SKM-1 treated with dmso at 0.1 percent for 144 hours (cell line): ENCODE measurements at regions not wholly inside any gene's neighbourhood (a gene's known extent, or its start where the extent isn't known, plus 50 kb on each side); places are given as distances from the start of the nearest gene placed in this dataset.
"Not testable (repeated sequence)": the region's sequence is repeated elsewhere in the genome, so short reads cannot be mapped to it uniquely, and the experiment has no call there.

Source experiments
- DNase-seq: peaks from one replicate; lab custom pipeline; 2025; ENCODE audit not compliant: unreplicated experiment; lab: John Stamatoyannopoulos, UW

DNA sequence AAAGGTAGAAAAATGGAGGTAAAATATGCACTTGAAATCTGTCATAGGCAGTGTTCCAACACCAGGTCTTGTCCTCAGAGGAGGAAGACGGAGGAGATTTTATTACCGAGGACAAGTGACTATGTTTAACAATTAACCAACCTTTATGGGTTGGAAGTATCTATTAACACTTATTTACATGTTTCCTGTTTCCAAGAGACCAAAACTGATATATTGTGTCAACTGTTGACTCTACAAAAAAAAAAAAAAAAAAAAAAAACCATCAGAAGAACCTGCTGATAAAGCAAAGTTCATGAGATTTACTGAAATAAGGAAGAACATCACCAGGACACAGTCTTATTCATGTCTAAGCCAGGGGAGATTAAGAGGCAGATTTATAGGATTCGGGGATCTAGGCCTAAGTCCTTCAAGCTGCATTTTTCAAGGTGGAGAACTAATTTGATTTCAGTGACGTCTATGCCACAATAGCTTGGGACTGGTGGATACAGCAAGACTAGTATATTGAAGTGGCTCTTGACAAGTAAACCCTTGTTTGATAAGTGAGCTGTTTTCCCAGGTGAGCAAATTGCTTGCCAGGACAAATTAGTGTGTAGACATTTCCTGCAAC lies 126.6 kb upstream of the NAA20 start:
- DNase-seq, result no peak

DNA sequence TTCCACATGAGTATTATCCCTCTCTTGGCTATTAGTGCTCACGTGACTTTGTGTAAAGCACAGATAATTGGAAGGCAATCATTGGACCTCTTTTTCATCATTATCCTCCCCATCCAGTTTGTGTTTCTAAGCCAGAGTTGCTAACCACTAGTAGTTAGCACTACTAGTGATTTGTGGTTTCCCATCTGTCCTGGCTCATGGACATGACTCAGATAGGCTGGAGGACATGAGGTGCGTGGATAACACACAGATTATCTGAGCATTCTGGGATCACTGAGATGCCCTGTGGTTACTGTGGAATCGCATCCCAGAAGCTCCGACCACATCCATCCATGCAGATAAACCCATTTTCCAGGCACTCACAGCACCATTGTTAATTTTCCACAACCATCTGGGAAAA lies 123.8 kb upstream of the NAA20 start:
- DNase-seq, result no peak

DNA sequence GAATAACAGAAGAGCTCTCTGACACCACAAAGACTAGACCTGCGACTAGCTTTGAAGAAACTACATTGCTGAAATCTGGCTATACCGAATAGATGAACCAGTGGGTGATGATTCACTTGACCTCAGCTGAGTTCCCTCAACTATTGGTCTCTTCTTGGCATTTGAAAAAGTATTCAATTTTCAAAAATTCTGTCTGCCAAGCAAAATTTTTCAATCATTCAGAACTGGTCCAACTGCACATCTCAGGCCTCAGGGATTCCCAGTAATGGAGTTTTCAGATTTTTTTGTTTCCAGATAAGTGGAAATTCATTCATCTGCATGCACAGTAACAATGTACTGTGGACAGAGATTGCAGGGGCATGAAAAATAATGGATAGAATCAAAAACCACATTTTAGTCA lies 121.4 kb upstream of the NAA20 start:
- no peak for DNase-seq

DNA sequence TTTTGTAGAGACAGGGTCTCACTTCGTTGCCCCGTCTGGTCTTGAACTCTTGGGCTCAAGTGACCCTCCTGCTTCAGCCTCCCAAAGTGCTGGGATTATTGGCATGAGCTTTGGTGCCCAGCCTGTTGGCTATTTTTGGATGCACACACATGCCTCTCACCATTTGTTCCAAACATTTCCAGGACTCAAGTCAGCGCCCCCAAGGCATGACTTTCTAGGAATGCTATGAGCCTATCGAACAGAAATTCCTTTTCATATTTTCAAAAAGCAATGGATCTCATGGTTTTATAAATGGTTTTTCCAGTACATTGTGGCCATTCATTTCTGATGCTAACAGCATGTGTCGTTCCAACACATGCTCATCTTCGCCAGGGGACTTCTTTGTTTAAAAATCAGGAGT lies 119.3 kb upstream of the NAA20 start:
- DNase-seq, result no peak

DNA sequence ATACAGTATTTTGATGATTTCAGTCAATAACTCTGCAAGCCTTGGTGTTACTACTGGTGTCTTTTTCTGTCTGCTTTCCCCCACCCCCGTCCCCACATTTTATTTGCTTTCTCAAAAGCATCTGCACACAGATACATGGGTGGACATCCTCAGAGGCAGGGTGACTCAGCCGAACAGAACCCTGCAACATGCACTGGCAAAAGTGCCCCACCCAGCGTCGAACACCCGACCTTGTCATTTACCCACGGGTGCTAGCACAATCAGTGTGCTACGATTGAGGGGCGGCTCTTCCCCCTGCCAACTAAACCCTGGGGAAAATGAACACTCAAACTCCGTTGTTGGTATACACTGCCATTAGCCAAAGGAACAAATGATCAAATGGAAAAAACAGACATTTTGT lies 115.9 kb upstream of the NAA20 start:
- DNase-seq, result no peak

DNA sequence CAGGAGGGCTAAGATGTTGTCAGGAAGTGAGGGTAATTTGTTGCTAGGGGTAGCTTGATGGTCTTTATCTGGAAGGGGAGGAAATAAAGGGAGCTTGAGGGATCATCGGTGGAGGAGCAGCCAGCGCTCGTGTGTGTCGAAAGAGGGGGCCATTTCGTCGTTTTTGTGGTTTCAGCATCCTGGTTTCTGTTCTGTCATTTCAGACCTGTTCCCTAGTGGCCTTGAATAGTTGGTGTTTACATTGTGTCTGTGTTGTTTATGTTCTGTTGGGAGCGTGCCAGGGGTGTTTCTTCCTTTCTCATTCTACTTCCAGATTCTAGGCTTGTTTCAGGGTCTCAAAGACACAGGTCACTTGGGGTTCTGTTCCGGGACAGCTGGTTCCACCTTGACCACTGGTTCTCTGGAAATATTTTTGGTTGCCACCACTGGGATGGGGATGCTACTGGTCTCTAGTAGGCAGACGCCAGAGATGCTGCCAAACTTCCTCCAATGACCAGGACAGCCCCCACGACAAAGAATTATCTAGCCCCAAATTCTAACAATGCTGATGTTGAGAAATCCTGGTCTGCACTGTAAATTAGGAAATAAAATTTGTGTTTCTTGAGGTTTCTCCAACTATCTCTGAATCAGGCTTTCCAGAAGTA lies 113.9 kb upstream of the NAA20 start:
- peak; percentile 88 for DNase-seq

DNA sequence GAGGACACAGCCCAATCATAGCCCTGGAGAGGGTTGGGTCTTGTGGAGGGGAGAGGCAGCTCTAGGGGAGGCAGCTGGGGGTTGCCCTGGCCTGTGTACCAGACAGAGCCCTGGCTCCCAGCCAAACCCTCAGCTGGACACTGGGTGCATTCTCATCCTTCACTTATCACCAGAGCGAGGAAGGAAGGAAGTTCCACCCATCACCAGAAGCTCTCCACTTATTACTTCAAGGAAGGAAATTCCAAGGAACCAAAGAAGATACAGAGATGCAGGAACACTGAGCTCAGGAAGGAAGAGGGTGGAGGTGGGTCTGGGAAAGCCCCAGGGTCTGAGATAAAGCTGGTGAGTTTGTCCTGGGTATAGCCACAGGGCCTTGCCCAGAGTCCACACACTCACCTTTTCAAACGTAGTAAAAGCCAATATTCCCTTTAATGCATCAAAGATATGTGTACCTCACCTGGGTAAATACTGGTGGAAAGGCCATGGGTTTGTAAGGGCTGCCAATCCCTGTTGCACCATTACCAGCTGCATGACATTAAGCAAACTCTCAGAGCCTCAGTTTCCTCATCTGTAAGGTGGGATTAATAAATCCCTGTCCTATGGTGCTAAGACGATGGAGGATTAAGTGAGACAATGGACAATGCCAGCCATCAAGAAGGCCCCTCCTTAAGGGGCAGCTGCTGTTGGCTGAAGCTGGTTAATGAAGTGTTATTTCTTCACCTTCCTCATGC lies 109.7 kb upstream of the NAA20 start:
- DNase-seq, result no peak

DNA sequence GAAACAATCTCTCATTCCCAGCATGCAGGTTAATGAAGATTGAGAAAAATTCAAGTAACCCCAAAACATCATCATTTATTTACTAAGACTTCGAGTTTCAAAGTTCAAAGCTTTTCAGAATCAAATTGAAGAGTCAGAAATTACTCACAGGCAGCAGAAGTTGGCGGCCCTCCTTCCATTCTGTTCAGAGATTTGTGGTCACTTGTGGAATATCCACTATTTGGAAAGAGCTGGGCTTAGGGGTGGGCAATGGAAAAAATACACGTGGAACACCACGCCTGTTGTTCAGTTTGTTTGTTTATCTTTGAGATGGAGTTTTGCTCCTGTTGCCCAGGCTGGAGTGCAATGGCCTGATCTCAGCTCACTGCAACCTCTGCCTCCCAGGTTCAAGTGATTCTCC lies 108.6 kb upstream of the NAA20 start:
- DNase-seq, result no peak

DNA sequence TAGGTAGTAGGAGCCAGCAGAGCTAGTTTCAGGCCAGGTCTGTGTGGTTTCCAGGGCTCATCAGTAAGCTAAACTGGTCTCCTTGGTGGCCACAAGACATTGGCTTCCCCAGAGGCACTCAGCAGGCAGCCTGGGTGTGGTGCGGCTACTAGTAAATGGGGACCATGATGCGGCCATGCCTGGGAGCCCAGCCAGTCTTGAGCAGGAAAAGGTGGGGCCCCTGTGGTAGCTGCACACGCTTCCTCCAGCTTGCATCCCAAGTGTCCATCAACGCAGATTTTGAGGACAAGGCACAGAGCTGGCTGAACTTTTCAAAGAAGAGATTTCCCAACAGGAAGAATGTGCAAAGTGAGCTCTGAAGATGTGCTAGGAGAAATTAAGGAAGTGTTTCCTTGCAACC lies 107.4 kb upstream of the NAA20 start:
- DNase-seq, result peak; percentile 37

DNA sequence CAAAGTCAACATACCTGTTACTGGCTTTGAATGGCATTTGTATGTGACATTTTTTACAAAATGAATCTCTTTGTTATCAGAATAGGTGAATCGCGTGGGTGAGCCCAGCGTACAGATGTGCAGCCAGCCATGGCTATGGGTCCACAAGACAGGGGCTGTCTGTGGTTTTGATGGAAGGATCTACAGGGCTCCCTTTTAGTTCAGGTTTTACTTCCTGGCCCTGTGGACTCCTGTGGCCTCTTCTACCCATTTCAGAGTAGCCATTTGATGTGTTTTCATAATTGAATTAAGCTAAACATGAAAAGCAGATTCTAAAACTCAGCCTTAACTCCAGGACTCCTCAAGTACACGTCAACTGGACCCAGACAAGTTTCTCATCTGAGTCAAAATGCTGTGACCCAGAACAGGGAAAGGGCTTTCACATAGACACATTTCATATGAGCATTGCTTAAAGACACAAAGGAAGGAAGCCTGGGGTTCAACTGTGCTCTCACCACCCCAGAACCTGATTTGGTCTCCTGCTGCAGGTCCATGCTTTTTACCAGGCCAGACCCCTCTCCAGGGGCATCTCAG lies 105.3 kb upstream of the NAA20 start:
- no peak for DNase-seq

DNA sequence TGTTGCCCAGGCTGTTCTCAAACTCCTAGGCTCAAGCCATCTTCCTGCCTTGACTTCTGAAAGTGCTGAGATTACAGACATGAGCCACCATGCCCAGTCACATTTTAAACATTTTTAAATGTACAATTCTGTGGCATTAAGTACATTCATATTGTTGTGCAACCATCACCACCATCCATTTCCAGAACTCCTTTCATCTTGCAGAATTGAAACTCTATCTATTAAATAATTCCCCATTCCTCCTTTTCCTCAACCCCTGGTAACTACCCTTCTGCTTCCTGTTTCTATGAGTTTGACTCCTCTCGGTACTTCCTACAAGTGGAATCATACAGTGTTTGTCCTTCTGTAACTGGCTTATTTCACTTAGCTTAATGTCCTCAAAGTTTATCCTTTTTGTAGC lies 103.8 kb upstream of the NAA20 start:
- DNase-seq, result no peak

DNA sequence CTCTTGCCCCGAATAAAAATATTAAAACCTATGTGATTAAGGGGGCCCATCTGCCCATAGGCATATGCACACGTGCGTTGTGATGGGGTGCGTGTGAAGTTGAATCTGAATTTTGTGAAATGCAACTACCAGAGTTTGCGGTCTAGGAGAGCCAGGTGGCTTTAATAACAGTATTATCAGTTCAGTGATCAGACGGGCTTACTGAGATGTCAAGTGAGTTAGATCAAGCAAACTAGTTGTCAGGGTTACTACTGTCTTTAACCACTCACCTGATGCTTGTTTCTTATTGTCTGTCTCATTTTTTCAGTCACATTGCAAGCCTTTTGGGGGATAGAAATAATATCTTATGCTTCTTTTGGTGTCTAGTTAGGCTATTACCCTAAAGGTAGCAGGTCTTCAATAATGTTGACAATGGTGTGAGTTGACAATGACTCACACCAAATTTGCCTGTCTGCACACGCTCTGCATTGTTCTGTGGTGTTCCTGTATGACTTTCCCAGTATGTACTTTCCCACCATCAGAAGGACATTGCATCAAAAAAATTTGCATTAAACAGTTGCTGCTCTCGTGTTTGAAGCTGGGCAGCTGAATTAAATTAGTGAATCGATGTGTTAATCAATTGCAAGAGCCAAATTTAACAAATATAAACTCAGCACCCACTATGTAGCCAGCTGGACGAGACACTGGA lies 103.1 kb upstream of the NAA20 start:
- DNase-seq, result no peak

DNA sequence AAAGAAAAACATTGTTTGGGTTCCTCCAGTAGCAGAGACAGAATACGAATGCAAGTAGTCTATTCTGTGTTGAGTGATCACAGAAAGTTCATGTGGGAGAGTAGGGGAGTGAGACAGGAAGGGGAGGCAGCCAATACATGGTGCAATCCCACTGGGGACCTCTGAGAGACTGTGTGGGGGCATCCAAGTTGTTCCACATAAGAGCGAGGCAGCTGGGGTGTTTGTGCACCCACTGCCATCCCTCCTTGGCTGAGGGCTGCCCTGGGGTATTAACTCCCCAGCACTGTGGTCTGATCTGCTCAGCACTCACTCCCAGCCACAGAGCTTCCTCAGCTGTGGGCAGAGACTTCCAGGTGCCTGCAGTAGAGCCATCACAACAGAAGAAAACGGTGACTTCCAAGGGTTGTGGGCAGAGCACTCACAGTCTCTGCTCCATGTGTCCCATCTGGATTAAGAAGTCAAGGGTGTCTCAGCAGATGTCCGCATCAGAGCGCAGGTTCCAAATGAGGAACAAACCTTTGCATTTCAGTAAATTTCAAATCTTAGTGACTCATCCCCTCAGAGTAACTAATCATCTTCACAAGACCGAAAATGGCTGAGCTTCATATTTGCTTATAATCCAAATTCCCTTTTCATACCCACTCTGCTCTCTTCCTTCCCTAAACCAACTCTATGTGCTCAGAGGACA lies 101.9 kb upstream of the NAA20 start:
- peak; percentile 90 for DNase-seq

DNA sequence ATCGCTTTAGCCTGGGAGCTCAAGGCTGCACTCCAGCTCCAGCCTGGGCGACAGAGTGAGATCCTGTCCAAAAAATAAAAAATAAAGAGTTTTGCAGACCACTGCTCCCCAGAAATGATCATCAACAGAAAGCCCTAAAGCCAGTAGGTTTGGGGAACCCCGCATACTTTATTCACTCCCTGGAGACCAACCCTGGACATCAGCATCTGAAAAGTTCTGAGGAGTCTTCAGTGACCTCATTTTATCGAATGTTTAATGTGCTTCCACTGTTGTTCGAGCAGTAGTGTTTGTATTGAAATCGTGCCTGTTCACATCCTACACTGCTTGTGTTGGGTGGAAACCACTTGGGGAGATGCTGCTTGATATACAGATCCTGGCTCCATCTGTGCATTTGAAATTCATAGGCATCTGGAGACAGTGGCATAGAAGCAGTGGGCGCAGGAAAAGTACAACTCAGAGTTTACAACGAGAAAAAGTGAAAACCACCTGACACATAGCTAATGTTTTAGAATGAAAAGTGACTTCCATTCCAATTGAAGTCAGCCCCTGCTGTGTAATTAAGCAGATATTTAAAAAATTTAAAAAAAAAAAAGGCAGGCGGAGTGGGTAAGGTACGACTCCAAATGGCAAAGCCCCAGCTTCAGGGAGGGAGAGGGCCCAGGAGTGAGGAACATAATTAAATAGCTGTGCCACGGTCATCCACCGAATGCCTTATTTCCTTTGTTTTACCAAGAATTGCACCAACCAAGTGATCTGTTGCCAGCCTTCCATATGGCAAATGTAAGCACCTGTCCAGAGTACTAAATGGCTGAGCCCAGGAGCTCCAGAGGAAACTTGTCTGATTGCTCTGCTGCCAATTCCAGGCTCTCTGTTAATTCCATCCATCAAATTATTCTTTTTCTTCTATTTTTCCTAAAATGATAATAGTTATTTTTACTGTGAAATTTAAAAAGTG lies 100.4 kb upstream of the NAA20 start:
- DNase-seq, result no peak

DNA sequence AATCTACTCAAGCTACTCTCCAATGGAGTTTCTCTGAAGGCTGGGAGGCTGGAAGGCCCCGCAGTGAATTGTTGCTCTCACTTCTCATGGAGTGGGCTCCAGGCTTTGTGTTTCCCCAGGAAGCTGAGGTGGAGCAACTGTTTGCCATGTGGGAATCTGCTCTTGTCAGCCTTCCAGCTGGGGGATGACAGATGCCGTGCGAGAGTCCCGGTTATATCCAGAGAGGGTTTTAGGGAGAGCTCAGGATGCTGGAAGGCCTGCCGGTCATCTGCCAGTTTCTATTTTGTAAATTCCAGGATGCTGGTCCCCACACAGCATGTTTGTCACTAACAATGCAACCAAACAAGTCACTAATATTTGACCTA lies 98.2 kb upstream of the NAA20 start:
- no peak for DNase-seq

DNA sequence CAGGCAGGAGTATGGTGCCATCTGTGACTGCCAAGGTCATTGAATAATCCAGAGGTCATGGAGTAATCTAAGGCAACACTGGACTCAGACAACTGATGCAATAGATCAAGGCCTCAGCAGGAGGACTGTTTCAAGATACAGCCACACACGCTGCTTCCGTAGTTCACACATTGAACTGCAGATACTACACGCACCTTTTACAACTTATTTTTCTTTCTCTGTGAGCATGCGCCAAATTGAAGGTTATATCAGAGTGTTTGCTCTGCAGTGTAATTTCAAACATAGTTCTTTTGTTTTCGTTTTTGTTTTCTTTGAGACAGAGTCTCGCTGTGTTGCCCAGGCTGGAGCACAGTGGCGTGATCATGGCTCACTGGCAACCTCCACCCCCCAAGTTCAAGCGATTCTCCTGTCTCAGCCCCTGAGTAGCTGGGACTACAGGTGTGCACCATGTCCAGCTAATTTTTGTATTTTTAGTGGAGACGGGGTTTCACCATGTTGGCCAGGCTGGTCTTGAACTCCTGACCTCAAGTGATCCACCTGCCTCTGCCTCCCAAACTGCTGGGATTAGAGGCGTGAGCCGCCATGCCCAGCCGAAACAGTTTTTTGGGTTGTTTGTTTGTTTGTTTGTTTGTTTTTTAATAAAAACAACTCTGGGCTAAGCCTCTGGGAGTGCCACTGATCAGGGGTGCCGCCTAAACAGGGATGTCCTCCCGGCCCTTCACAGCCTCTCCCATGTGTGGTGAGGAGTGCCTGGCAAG lies 96.6 kb upstream of the NAA20 start:
- no peak for DNase-seq

DNA sequence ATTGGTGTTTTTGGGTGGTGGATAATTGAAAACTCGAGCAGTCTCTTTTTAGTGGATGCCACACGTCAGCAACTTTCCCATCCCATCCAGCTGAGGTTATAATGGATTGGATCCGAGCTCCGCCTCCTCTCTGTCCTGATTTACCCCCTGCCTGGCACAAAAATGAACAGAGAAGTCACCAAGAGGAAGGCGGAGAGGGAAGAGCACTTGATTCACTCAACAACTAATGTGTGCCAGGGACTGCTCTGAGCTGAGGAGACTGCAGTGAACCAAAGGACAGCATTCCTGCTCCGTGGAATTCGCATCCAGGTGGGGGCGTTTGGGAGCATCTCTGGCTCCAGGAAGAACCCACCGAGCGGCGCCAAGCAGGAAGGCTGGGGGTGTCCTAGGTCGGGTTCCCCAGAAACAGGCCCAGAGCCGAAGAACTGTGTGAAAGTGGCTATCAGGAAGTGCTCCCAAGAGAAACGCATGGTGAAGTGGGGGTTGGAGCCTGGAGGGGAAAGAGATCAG lies 95.8 kb upstream of the NAA20 start:
- no peak for DNase-seq

DNA sequence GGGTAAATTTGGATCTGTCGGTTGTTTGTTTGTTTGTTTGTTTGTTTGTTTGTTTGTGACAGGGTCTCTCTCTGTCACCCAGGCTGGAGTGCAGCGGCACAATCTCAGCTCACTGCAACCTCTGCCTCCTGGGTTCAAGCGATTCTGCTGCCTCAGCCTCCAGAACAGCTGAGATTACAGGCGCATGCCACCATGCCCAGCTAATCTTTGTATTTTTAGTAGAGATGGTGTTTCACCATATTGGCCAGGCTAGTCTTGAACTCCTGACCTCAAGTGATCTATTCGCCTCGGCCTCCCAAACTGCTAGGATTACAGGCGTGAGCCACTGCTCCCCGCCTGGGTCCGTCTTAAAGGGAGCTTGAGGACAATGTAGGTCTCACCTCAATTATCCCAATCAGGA lies 95.3 kb upstream of the NAA20 start:
- not testable (repeated sequence) for DNase-seq

DNA sequence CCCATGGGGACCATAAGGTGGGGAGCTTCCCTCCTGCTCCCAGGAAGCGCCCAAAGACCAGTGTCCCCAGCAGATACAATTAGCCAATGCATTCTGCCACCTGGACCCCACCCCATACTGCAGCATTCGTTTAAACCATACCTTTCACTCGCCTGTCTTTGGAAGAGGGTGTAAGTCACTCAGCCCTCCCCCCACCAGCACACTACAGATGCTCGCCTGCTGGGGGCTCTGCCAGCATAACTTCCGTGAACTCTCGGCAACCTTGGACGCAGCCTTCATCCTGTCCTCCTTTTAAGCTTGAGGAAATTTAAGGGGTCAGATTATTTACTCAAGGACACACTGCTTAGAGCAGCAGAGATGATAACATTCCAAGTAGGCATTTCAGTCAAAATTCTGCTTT lies 94.4 kb upstream of the NAA20 start:
- no peak for DNase-seq
